ENCODE measurements at regions not wholly inside any gene's neighbourhood (a gene's known extent, or its start where the extent isn't known, plus 50 kb on each side); places are given as distances from the start of the nearest gene placed in this dataset.
"Not testable (repeated sequence)": the region's sequence is repeated elsewhere in the genome, so short reads cannot be mapped to it uniquely, and the experiment has no call there.

DNA sequence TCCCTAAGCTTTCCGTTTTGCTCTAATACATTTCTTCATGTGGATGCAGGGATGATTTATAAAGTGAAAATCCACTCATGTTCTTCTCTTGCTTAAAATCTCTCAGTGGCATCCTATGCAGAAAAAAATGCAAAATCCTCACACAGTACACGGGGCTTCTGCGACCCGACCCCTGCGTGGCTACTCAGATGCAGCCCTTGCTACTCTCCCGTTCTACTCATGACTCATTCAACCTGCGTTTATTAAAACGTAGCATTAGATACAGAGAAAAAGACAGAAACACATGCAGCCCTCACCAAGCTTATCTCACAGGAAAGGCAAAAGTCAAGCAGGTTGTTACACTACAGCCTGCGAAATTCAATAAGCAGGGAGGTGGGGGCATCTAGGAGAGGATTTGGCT is 284.4 kb upstream of the PFKP start:
- Histone ChIP-seq H3K27ac (ENCODE audit: low read depth, low read length) (no peak overlapping the region), H3K27me3 (ENCODE audit: insufficient read depth, low read length) (no peaks in the 10 kb centered on the region), H3K4me1 (ENCODE audit: insufficient read depth, low read length) (no peaks in the 10 kb centered on the region), H3K4me3 (ENCODE audit: low read length) (no peak overlapping the region), H3K36me3 (ENCODE audit: insufficient read depth, low read length) (no peaks in the 10 kb centered on the region), H3K9me3 (ENCODE audit: insufficient read depth, low read depth, low read length) (no peaks in the 10 kb centered on the region), H3K9ac (ENCODE audit: low read depth, low read length) (no peak overlapping the region)
- 91% methylated on average over 9 of the region's 9 CpGs for WGBS

DNA sequence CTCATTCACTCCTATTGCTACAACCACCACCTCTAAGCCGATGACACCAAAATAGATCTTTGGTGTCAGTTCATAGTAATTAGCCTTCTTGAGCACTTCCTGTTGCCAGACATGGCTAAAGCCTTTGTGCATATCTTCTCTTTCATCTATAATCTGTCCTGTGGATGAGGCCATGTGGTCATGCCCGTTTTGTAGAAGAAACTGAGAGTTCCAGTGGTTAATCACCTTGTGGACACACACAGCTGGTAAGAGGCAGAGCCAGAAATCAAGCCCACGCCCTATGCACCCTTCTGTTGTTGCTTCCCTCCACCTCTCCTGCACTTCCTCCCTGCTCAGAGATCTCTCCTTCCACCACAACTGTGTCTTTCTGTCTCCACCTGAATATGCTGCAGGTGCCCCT is 285.1 kb upstream of the PFKP start:
- Histone ChIP-seq H3K36me3 (ENCODE audit: insufficient read depth, low read length) (no peaks in the 10 kb centered on the region), H3K9ac (ENCODE audit: low read depth, low read length) (no peak overlapping the region), H3K4me3 (ENCODE audit: low read length) (no peak overlapping the region), H3K27me3 (ENCODE audit: insufficient read depth, low read length) (no peaks in the 10 kb centered on the region), H3K27ac (ENCODE audit: low read depth, low read length) (no peak overlapping the region), H3K9me3 (ENCODE audit: insufficient read depth, low read depth, low read length) (no peaks in the 10 kb centered on the region), H3K4me1 (ENCODE audit: insufficient read depth, low read length) (no peaks in the 10 kb centered on the region)
- WGBS, result 86% methylated on average over 3 of the region's 3 CpGs

DNA sequence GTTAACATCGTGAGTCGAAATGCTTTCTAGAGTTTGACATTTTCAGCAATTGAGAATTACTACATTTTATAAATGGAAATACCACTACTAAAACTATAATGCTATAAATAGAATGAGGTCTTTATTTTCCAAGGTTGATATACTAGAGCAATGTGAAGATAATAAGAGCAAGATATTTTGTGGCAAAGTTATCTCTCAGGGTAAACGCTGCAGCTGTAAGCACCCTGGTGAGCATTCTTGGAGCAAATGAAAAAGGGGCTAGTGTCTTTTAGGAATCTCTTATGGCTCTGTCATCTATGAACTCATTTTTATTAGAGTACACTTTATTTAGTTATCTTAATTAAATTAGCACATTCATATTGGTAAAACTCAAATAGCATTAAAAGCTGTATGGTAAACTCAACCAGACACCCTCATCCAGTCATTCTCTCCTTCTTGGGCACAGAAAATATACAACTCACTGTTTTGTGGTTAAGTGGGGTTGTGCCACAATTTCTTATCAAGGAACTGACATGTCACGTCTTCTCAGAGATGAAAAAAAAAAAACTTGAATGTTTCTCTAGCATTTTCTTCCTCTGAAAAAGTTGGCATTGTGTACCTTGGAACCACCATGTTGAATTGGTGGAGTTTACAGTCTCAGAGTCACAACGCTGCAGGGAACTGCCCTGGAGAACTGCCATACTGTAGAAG is 289.5 kb upstream of the PFKP start:
- no peaks in the 10 kb centered on the region for H3K9me3 ChIP-seq (ENCODE audit: insufficient read depth, low read depth, low read length)
- WGBS, result 87% methylated on average over 3 of the region's 5 CpGs
- no peaks in the 10 kb centered on the region for H3K36me3 ChIP-seq (ENCODE audit: insufficient read depth, low read length)
- H3K27me3 ChIP-seq (ENCODE audit: insufficient read depth, low read length), result no peaks in the 10 kb centered on the region; the same call in 1 of the 2 replicates
- H3K4me3 ChIP-seq (ENCODE audit: low read length), result no peak overlapping the region
- H3K9ac ChIP-seq (ENCODE audit: low read depth, low read length), result no peak overlapping the region
- no peak overlapping the region for H3K27ac ChIP-seq (ENCODE audit: low read depth, low read length)
- H3K4me1 ChIP-seq (ENCODE audit: insufficient read depth, low read length), result no peaks in the 10 kb centered on the region

DNA sequence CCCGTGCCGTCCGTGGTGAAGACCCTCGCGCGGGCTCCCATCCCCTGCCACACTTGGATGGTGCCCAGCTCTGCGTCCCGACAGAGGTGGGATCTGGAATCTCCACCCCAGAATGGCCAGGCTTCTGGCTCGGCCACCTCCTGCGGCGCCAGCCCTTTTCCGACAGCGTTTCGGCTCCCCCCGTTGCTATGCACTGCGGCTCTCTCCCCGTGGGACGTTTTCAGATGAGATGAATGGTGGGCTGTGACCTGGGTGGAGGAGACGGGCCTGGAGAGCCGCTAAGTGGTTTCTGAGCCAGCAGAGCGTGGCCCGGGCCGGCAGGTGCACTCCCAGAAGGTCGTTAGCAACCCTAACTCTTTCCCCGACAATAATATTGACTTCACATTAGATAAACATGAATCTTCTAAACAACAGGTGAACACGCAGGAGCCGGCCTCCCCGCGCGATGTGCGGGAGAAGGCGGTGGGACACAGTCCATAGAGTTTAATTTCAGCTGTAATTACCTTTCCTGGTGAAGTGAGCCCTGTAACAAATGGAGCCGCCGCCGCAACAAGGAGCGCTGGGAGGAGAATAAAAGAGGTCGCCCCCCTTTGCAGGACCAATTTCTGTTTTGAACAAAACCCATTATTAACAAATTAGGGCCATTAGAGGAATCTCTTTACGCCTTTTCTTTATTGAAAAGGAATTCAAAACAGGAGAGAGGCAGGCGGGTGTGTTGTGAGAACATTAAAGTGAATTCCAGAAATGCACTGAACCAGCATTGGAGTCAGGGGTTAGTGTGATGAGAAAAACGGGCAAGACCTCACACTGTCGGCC is 294.3 kb upstream of the PFKP start:
- WGBS, result 92% methylated on average over 41 of the region's 41 CpGs
- Histone ChIP-seq H3K27ac (ENCODE audit: low read depth, low read length) (no peak overlapping the region), H3K9ac (ENCODE audit: low read depth, low read length) (no peak overlapping the region), H3K36me3 (ENCODE audit: insufficient read depth, low read length) (no peaks in the 10 kb centered on the region), H3K9me3 (ENCODE audit: insufficient read depth, low read depth, low read length) (no peaks in the 10 kb centered on the region), H3K4me3 (ENCODE audit: low read length) (no peak overlapping the region), H3K4me1 (ENCODE audit: insufficient read depth, low read length) (no peaks in the 10 kb centered on the region), H3K27me3 (ENCODE audit: insufficient read depth, low read length) (no peaks in the 10 kb centered on the region; the same call in 1 of the 2 replicates)

DNA sequence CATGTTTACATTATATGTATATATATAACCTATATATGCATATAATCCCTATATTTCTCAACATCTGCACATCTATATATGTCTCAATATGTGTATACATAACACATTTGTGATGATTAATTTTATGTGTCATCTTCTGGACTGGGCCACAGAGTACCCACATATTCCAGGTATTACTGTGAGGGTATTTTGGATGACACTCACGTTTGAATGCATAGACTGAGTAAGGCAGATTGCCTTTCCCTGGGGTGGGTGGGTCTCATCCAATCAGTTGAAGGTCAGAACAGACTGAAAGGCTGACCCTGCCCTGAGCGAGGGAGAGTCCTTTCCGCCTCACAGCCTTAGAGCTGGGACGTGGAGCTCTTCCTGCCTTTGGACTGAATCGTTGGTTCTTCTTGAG is 295.2 kb upstream of the PFKP start:
- Histone ChIP-seq H3K9ac (ENCODE audit: low read depth, low read length) (no peak overlapping the region), H3K9me3 (ENCODE audit: insufficient read depth, low read depth, low read length) (no peaks in the 10 kb centered on the region), H3K27ac (ENCODE audit: low read depth, low read length) (no peak overlapping the region), H3K36me3 (ENCODE audit: insufficient read depth, low read length) (no peaks in the 10 kb centered on the region), H3K4me3 (ENCODE audit: low read length) (no peak overlapping the region), H3K27me3 (ENCODE audit: insufficient read depth, low read length) (no peaks in the 10 kb centered on the region; the same call in 1 of the 2 replicates), H3K4me1 (ENCODE audit: insufficient read depth, low read length) (no peaks in the 10 kb centered on the region)
- WGBS, result 95% methylated on average over 5 of the region's 5 CpGs

DNA sequence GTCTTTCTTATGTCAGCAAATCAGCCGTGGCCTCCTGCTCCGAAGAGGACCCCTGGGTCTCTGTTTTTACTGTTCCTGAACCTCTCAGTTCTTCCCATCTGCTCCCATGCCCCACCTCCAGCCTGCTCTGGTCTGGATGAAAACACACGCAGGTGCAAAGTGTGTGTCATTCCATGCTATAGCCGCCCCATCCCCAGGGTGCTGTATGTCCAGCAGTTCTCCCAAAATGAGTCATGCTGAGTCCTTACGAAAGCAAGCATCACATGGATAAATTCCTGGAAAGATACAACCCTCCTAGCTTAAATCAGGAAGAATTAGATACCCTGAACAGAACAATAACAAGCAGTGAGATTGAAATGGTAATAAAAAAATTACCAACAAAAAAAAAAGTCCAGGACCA is 300.1 kb upstream of the PFKP start:
- H3K4me3 ChIP-seq (ENCODE audit: low read length); H3K27ac ChIP-seq (ENCODE audit: low read depth, low read length); H3K27me3 ChIP-seq (ENCODE audit: insufficient read depth, low read length); H3K9me3 ChIP-seq (ENCODE audit: insufficient read depth, low read depth, low read length); H3K9ac ChIP-seq (ENCODE audit: low read depth, low read length); H3K4me1 ChIP-seq (ENCODE audit: insufficient read depth, low read length); H3K36me3 ChIP-seq (ENCODE audit: insufficient read depth, low read length): not testable (repeated sequence)
- 92% methylated on average over 5 of the region's 5 CpGs for WGBS

DNA sequence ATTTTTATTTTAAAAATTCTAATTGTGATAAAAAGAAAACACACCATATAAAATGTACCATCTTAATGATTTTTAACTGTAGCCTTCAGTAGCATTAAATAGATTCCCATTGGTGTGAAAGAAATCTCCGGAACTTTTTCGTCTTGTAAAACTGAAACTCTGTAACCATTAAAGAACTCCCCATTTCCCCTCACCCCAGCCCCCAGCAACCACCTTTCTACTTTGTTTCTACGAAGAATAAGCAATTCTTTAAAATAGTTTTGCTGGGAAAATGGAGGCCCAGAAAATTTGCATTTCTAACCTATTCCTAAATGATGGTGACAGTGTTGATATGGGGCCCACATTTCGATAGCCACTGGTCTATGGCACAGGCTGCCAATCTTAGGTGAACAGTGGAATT is 305.4 kb upstream of the PFKP start:
- Histone ChIP-seq H3K9me3 (ENCODE audit: insufficient read depth, low read depth, low read length) (no peaks in the 10 kb centered on the region), H3K27me3 (ENCODE audit: insufficient read depth, low read length) (no peaks in the 10 kb centered on the region), H3K4me3 (ENCODE audit: low read length) (no peak overlapping the region), H3K9ac (ENCODE audit: low read depth, low read length) (no peak overlapping the region), H3K36me3 (ENCODE audit: insufficient read depth, low read length) (no peaks in the 10 kb centered on the region), H3K4me1 (ENCODE audit: insufficient read depth, low read length) (no peaks in the 10 kb centered on the region), H3K27ac (ENCODE audit: low read depth, low read length) (no peak overlapping the region)
- 96% methylated on average over 3 of the region's 4 CpGs for WGBS

DNA sequence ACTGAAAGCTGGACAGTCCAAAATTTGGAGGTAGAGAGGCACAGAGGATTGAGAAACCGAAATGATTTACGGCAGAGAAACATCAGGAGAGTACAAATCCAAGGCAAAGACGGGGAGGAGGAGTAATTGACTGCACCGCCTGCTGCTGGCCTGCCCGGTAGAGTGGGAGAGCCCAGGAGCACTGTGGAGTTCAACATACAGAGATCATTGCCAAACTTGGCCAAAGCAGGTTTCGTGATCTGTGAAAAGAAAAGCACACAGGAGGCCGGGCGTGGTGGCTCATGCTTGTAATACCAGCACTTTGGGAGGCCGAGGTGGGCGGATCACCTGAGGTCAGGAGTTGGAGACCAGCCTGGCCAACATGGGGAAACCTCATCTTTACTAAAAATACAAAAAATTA is 306.0 kb upstream of the PFKP start:
- Histone ChIP-seq H3K4me1 (ENCODE audit: insufficient read depth, low read length) (no peaks in the 10 kb centered on the region), H3K36me3 (ENCODE audit: insufficient read depth, low read length) (no peaks in the 10 kb centered on the region), H3K27me3 (ENCODE audit: insufficient read depth, low read length) (no peaks in the 10 kb centered on the region), H3K9me3 (ENCODE audit: insufficient read depth, low read depth, low read length) (no peaks in the 10 kb centered on the region), H3K9ac (ENCODE audit: low read depth, low read length) (no peak overlapping the region), H3K27ac (ENCODE audit: low read depth, low read length) (no peak overlapping the region), H3K4me3 (ENCODE audit: low read length) (no peak overlapping the region)
- WGBS, result 87% methylated on average over 10 of the region's 10 CpGs

DNA sequence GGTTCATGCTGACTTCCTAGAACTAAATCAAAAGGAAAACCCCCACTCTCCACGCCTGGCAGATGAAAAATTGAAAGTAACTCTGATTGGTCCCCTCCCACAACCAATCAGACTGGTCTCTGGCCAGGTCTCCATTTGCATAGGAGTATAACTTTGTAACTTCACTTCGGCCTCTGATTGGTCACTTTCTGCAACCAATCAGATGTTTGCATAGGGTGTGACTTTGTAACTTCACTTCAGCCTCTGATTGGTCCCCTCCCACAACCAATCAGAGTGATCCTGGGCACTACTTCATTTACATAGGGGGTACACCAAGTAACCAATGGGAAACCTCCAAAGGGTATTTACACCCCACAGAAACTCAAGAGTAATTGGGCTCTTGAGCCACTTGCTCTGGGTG is 306.6 kb upstream of the PFKP start:
- Histone ChIP-seq H3K4me3 (ENCODE audit: low read length) (no peak overlapping the region), H3K9me3 (ENCODE audit: insufficient read depth, low read depth, low read length) (no peaks in the 10 kb centered on the region)

DNA sequence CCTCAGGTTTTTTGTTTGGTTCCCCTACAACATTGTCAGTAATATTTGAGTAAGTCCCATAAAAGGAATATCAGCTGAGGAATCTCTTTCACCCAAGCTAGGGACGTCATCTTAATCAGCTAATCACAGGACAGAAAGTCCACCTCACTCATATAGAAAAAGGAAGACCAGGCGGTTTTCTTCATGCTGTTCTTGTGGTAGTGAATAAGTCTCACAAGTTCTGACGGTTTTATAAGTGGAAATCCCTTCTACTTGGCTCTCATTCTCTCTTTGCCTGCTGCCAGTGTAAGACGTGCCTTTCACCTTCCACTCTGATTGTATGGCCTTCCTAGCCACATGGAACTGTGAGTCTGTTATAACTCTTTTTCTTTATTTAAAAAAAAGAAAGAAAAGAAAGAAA is 308.1 kb upstream of the PFKP start:
- Histone ChIP-seq H3K9ac (ENCODE audit: low read depth, low read length) (no peak overlapping the region), H3K27me3 (ENCODE audit: insufficient read depth, low read length) (no peaks in the 10 kb centered on the region)
- 86% methylated on average over 3 of the region's 4 CpGs for WGBS

More for the DNA sequence above, 306.6 kb upstream of the PFKP start:
- Histone ChIP-seq H3K27ac (ENCODE audit: low read depth, low read length) (no peak overlapping the region), H3K9ac (ENCODE audit: low read depth, low read length) (no peak overlapping the region), H3K36me3 (ENCODE audit: insufficient read depth, low read length) (no peaks in the 10 kb centered on the region), H3K4me1 (ENCODE audit: insufficient read depth, low read length) (no peaks in the 10 kb centered on the region), H3K27me3 (ENCODE audit: insufficient read depth, low read length) (no peaks in the 10 kb centered on the region)
- 78% methylated on average over 2 of the region's 2 CpGs for WGBS

DNA sequence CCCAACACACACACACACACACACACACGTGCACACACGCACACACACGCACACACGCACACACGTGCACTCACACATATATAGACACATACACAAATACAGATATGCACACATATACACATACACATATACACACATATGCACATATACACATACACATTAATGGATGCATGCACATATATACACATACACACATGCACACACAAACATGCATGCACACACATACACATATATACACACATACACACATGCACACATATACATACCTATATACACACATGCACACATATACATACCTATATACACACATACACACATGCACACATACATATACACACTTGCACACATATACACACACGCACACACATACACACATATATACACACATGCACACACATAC is 312.4 kb upstream of the PFKP start:
- no peaks in the 10 kb centered on the region for H3K27me3 ChIP-seq (ENCODE audit: insufficient read depth, low read length)
- no peak overlapping the region for H3K27ac ChIP-seq (ENCODE audit: low read depth, low read length)
- no peak overlapping the region for H3K9ac ChIP-seq (ENCODE audit: low read depth, low read length)
- 47% methylated on average over 6 of the region's 6 CpGs for WGBS
- H3K4me3 ChIP-seq (ENCODE audit: low read length), result no peak overlapping the region
- no peaks in the 10 kb centered on the region for H3K4me1 ChIP-seq (ENCODE audit: insufficient read depth, low read length)
- no peaks in the 10 kb centered on the region for H3K36me3 ChIP-seq (ENCODE audit: insufficient read depth, low read length)
- H3K9me3 ChIP-seq (ENCODE audit: insufficient read depth, low read depth, low read length), result no peaks in the 10 kb centered on the region

More for the DNA sequence above, 308.1 kb upstream of the PFKP start:
- H3K9me3 ChIP-seq (ENCODE audit: insufficient read depth, low read depth, low read length), result no peaks in the 10 kb centered on the region
- H3K4me3 ChIP-seq (ENCODE audit: low read length), result no peak overlapping the region
- no peak overlapping the region for H3K27ac ChIP-seq (ENCODE audit: low read depth, low read length)
- no peaks in the 10 kb centered on the region for H3K4me1 ChIP-seq (ENCODE audit: insufficient read depth, low read length)
- H3K36me3 ChIP-seq (ENCODE audit: insufficient read depth, low read length), result no peaks in the 10 kb centered on the region

All from HUES64 (cell line).